ENCODE measurements at regions not wholly inside any gene's neighbourhood (a gene's known extent, or its start where the extent isn't known, plus 50 kb on each side); places are given as distances from the start of the nearest gene placed in this dataset.

- DNase-seq (ENCODE audit: low read depth), result no peak
- no peak overlapping the region for H3K4me3 ChIP-seq (ENCODE audit: low read length)
- TF ChIP-seq CTCF (conservative IDR thresholded peaks at IDR 0.05; ENCODE audit: low read depth, low read length), result no peak
These were observed 132.6 kb downstream of the EFNB2 start for GRCh38 chr13:106402866-106403265.

DNA sequence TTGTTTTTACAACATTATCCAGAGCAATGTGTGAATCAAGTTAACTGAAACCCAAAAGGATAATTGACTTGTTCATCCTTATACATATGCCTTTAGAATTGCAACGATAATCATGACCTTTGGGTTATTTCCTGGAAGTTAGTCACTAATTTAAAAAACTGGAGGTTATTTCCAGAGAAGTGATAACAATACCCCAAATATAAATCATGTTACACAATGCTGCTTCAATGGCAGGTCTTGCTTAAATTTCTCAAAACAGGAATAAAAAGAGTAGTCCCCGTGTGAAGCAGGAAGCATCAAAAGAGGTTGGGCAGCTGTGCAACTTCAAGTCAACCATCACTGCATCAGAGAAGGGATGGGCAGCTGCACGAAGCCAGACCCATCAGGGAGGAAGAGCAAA, 134.4 kb downstream of the EFNB2 start:
- no peak overlapping the region for H3K4me3 ChIP-seq (ENCODE audit: low read length)
- no peak for TF ChIP-seq CTCF (conservative IDR thresholded peaks at IDR 0.05; ENCODE audit: low read depth, low read length)
- no peak for DNase-seq (ENCODE audit: low read depth)

GRCh38 chr13:106400289-106400688, 135.2 kb downstream of the EFNB2 start:
- no peak for DNase-seq (ENCODE audit: low read depth)
- no peak overlapping the region for H3K4me3 ChIP-seq (ENCODE audit: low read length)
- TF ChIP-seq CTCF (conservative IDR thresholded peaks at IDR 0.05; ENCODE audit: low read depth, low read length), result no peak

GRCh38 chr13:106398289-106398688, 137.2 kb downstream of the EFNB2 start:
- TF ChIP-seq CTCF (conservative IDR thresholded peaks at IDR 0.05; ENCODE audit: low read depth, low read length), result no peak
- DNase-seq (ENCODE audit: low read depth), result no peak
- no peak overlapping the region for H3K4me3 ChIP-seq (ENCODE audit: low read length)

DNA sequence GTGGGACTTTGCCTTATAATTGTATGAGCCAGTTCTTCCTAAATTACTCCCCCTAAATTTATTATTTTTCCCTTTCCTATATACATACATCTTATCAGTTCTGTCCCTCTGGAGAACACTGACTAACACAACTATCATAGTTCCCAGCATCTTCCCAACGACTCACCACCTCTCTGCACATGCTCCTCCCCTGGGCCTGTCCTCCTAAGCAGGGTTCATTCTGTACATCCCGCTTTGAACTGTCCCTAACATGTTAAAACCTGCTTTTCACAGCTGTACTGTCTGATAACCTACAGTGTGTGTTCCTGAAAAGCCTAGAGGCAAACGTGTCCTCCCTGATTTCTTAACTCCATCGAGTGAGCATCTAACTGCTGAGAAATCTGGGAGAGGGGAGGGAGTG, 141.7 kb downstream of the EFNB2 start:
- H3K4me3 ChIP-seq (ENCODE audit: low read length), result no peak overlapping the region
- no peak for TF ChIP-seq CTCF (conservative IDR thresholded peaks at IDR 0.05; ENCODE audit: low read depth, low read length)
- no peak for DNase-seq (ENCODE audit: low read depth)

- DNase-seq (ENCODE audit: low read depth), result no peak
- TF ChIP-seq CTCF (conservative IDR thresholded peaks at IDR 0.05; ENCODE audit: low read depth, low read length), result no peak
- no peak overlapping the region for H3K4me3 ChIP-seq (ENCODE audit: low read length)
These were observed 143.8 kb downstream of the EFNB2 start for GRCh38 chr13:106391681-106392080.

DNA sequence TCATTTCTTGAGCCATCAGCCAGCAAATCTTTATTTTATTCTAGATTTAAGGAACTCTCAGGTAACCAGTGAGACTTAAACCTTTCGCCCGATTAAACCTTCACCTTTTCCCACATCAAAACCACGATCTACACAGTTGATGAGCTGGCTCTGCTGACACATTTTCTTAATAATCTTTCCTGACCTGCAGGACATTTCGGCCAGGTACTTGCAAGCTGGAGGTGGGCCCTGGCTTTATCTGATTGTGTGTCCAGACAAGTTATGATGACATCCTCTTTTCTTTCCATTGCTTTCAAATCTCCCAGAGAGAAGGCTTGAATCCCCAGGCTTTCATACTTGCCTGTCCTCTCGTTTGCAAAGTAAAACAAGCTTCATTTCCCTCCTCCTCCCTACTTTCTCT, 144.2 kb downstream of the EFNB2 start:
- no peak overlapping the region for H3K4me3 ChIP-seq (ENCODE audit: low read length)
- no peak for DNase-seq (ENCODE audit: low read depth)
- TF ChIP-seq CTCF (conservative IDR thresholded peaks at IDR 0.05; ENCODE audit: low read depth, low read length), result no peak

Data from retinal pigment epithelial cell (primary cell).